Pancreas (tissue), 10 donors: ENCODE measurements at regions not wholly inside any gene's neighbourhood (a gene's known extent, or its start where the extent isn't known, plus 50 kb on each side); places are given as distances from the start of the nearest gene placed in this dataset.

Experiments
- ATAC-seq, 4 donors: fragments of 200-7000 bp; cut with Tn5 transposase; one replicate each; pipeline versions ENCODE4 v1.8.0 to v1.9.1; 2020; ENCODE audit warnings: mild to moderate bottlenecking in 4 of 4, moderate library complexity in 4 of 4
- DNase-seq, 6 donors: peaks; one replicate each; pipeline ENCODE4 v3.0.0-alpha.2; 2020
- FAIRE-seq: peaks from 2 replicates; lab custom pipeline; 2012; peaks lifted over from hg19 to GRCh38; lab: Jason Lieb, UNC
- H3K27ac ChIP-seq, 4 donors: fragments of 200-600 bp; sonication (generic); 1 replicate in 3 of 4; 2 replicates in 1 of 4; pipeline versions ENCODE4 v1.5.0 to v1.8.0; 2020
- H3K27me3 ChIP-seq, 4 donors: fragments of 200-600 bp; one replicate each; pipeline ENCODE4 v1.8.0; 2021
- H3K36me3 ChIP-seq, 3 donors: fragments of 200-600 bp; sonication (generic) in 1 of 3; one replicate each; pipeline versions ENCODE4 v1.5.0 to v1.8.0; 2020 to 2021
- H3K4me1 ChIP-seq, 3 donors: fragments of 200-600 bp; one replicate each; pipeline ENCODE4 v1.8.0; 2021
- H3K4me3 ChIP-seq, 4 donors: fragments of 200-600 bp; sonication (generic) in 2 of 4; one replicate each; pipeline versions ENCODE4 v1.5.0 to v1.8.0; 2020 to 2021
- H3K9me3 ChIP-seq, 4 donors: fragments of 200-600 bp; one replicate each; pipeline ENCODE4 v1.8.0; 2021
- CTCF ChIP-seq, 4 donors: fragments of 200-600 bp; sonication (generic) in 3 of 4; IDR thresholded peaks; one replicate each; pipeline versions ENCODE4 v1.5.0 to v1.8.0; 2021; ENCODE audit warnings: antibody characterized with exemption in 4 of 4
- WGBS, 2 donors: extraction: QIAGEN DNeasy Blood & Tissue Kit; methylation state at CpG; one replicate each; pipeline ENCODE4 v1.1.7; 2013; 5-methylcytosine and 5-hydroxymethylcytosine counted together
- intact Hi-C, 3 donors: fragments of 100-400 bp; cut with DNase I; formaldehyde crosslinking; loops; one replicate each; pipeline versions ENCODE4 v1.11.1 to v1.14.2; 2022
- donor health status: healthy with polysubstance abuse.
- donor health status: DM: no; HTN: no; CAD: no; lungs with moderate emphysema.
- donor health status: DM: no; HTN: no; CAD: no.
- donor health status: control.
- donor health status: control.
- donor health status: Bipolar disorder and iron deficiency.
- donor health status: DM: yes; HTN: yes; CAD: no.
- donor health status: DM: no; HTN: no; CAD: no.
- donor health status: DM: no; HTN: no; CAD: no.
- donor health status: DM: yes; HTN: yes; CAD: no.

- Histone ChIP-seq H3K4me3 (no peak overlapping the region), H3K4me1 (no peaks in the 10 kb centered on the region), H3K27ac (no peak overlapping the region), H3K36me3 (no peaks in the 10 kb centered on the region), H3K9me3 (no peaks in the 10 kb centered on the region), H3K27me3 (no peaks in the 10 kb centered on the region)
- peak in 2 of 6 donors; percentile 27 to 41 for DNase-seq
- no peak for ATAC-seq
- 63 to 69% methylated on average over 5 of the region's 5 CpGs for WGBS, 2 donors
- intact Hi-C loops = no loop called here
- no peak for FAIRE-seq
- no peak for TF ChIP-seq CTCF (IDR thresholded peaks at IDR 0.05)
Observed at GRCh38 chr18:43606795-43607194, 329.5 kb upstream of the SYT4 start.

- Histone ChIP-seq H3K27me3 (no peaks in the 10 kb centered on the region), H3K4me3 (no peak overlapping the region), H3K36me3 (no peaks in the 10 kb centered on the region), H3K27ac (no peak overlapping the region), H3K9me3 (no peaks in the 10 kb centered on the region), H3K4me1 (no peaks in the 10 kb centered on the region)
- TF ChIP-seq CTCF (IDR thresholded peaks at IDR 0.05) = peak; percentile 8 to 42 (median 30)
- WGBS, 2 donors = 6 to 8% methylated on average over 2 of the region's 2 CpGs
- FAIRE-seq = peak; percentile 75
- intact Hi-C loops = loop anchor here in 1 of 3 donors (10.0 kb wide), 1 partner anchor 1764 kb away; no protein-coding TSS in a partner anchor
- ATAC-seq = peak in 3 of 4 donors; percentile 77 to 78 (median 77)
- DNase-seq = no peak
Observed at GRCh38 chr18:43620936-43621335, 343.6 kb upstream of the SYT4 start.

- TF ChIP-seq CTCF (IDR thresholded peaks at IDR 0.05) = no peak
- FAIRE-seq = no peak
- intact Hi-C loops = loop anchor here in 1 of 3 donors (10.0 kb wide), 1 partner anchor 1763 kb away; no protein-coding TSS in a partner anchor
- WGBS, 2 donors = 72 to 82% methylated on average over 3 of the region's 3 CpGs
- no peaks in the 10 kb centered on the region for H3K9me3 ChIP-seq
- H3K4me1 ChIP-seq = no peaks in the 10 kb centered on the region
- no peak for ATAC-seq
- no peak overlapping the region for H3K4me3 ChIP-seq
- no peaks in the 10 kb centered on the region for H3K27me3 ChIP-seq
- no peak for DNase-seq
- H3K27ac ChIP-seq = no peak overlapping the region
- H3K36me3 ChIP-seq = no peaks in the 10 kb centered on the region
Observed at GRCh38 chr18:43622024-43622423, 344.7 kb upstream of the SYT4 start.

GRCh38 chr18:43625582-43625981 is 348.3 kb upstream of the SYT4 start:
- DNase-seq (no peak), FAIRE-seq (no peak), ATAC-seq (no peak)
- H3K27ac ChIP-seq = no peak overlapping the region
- no peaks in the 10 kb centered on the region for H3K9me3 ChIP-seq
- no peaks in the 10 kb centered on the region for H3K36me3 ChIP-seq
- no peaks in the 10 kb centered on the region for H3K4me1 ChIP-seq
- no peaks in the 10 kb centered on the region for H3K27me3 ChIP-seq
- no peak overlapping the region for H3K4me3 ChIP-seq
- TF ChIP-seq CTCF (IDR thresholded peaks at IDR 0.05) = no peak
- intact Hi-C loops = loop anchor here in 1 of 3 donors (10.0 kb wide), 1 partner anchor 1759 kb away; no protein-coding TSS in a partner anchor
- 26 to 31% methylated on average over 1 of the region's 1 CpG for WGBS, 2 donors

GRCh38 chr18:43627848-43628530 is 350.7 kb upstream of the SYT4 start:
- ATAC-seq (no peak), FAIRE-seq (no peak), DNase-seq (no peak)
- intact Hi-C loops = loop anchor here in 1 of 3 donors (10.0 kb wide), 1 partner anchor 1757 kb away; no protein-coding TSS in a partner anchor
- no peaks in the 10 kb centered on the region for H3K9me3 ChIP-seq
- H3K36me3 ChIP-seq = no peaks in the 10 kb centered on the region
- no peak overlapping the region for H3K27ac ChIP-seq
- H3K4me3 ChIP-seq = no peak overlapping the region
- WGBS, 2 donors = 72 to 84% methylated on average over 3 of the region's 3 CpGs
- TF ChIP-seq CTCF (IDR thresholded peaks at IDR 0.05) = no peak
- no peaks in the 10 kb centered on the region for H3K27me3 ChIP-seq
- no peaks in the 10 kb centered on the region for H3K4me1 ChIP-seq
